ENCODE measurements at regions not wholly inside any gene's neighbourhood (a gene's known extent, or its start where the extent isn't known, plus 50 kb on each side); places are given as distances from the start of the nearest gene placed in this dataset.

DNA sequence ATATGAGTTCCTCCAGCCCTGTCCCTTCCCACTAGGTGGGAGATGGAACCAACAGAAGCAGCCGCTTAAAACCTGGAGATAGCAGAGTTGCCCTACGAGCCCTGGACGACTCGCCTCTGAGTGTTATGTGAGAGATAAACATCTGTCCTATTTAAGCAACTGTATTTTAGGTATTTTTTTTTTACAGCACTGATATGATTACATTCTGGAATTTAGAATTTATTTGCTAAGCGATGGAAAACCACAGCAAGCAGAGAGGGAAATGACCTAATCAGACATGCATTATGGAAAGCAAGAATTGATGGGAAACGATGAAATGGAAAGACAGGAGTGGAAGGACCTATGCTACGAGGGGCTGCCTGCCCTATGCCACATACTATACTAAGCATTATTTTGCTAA, 379.0 kb upstream of the IL12A start:
- H3K4me1 ChIP-seq, result no peaks in the 10 kb centered on the region
- no peaks in the 10 kb centered on the region for H3K36me3 ChIP-seq
- intact Hi-C loops (cut with DNase I; ENCODE audit: low total_unique reads), result loop anchor here (10.0 kb wide), 1 partner anchor 395 kb away; no protein-coding TSS in a partner anchor
- H3K27me3 ChIP-seq, result no peaks in the 10 kb centered on the region
- TF ChIP-seq, protein P1, sequence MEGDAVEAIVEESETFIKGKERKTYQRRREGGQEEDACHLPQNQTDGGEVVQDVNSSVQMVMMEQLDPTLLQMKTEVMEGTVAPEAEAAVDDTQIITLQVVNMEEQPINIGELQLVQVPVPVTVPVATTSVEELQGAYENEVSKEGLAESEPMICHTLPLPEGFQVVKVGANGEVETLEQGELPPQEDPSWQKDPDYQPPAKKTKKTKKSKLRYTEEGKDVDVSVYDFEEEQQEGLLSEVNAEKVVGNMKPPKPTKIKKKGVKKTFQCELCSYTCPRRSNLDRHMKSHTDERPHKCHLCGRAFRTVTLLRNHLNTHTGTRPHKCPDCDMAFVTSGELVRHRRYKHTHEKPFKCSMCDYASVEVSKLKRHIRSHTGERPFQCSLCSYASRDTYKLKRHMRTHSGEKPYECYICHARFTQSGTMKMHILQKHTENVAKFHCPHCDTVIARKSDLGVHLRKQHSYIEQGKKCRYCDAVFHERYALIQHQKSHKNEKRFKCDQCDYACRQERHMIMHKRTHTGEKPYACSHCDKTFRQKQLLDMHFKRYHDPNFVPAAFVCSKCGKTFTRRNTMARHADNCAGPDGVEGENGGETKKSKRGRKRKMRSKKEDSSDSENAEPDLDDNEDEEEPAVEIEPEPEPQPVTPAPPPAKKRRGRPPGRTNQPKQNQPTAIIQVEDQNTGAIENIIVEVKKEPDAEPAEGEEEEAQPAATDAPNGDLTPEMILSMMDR (IDR thresholded peaks at IDR 0.05), result no peak
- H3K9me3 ChIP-seq, result no peaks in the 10 kb centered on the region
- no peak for DNase-seq
- no peak overlapping the region for H3K4me3 ChIP-seq
- H3K27ac ChIP-seq, result no peak overlapping the region

DNA sequence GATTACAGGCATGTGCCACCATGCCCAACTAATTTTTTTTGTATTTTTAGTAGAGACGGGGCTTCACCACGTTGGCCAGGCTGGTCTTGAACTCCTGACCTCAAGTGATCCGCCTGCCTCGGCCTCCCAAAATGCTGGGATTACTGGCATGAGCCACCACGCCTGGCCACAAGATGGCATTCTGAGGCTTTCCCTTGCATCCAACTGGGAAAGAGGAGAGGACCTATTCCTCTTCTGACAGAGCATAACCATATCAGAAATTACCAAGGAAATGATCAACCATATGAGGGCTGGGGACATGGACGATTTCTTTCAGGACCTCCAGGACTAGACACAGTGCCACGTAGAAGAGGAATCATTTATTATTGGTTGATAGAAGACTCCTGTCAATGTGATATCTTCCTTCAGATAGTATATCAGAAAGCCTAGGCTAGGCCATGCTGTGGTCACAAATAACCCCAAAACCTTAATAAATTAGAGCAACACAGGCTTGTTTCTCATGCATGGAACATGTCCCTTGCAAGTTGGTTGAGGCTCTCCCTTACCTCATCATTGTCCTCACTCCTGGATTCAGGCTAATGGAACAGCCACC, 372.3 kb upstream of the IL12A start:
- intact Hi-C loops (cut with DNase I; ENCODE audit: low total_unique reads), result loop anchor here (10.0 kb wide), 1 partner anchor 388 kb away; no protein-coding TSS in a partner anchor
- Histone ChIP-seq H3K4me1 (peaks cover 0 to 22% (median 0%) of the 10 kb centered on the region in 4 donors), H3K9me3 (no peaks in the 10 kb centered on the region), H3K4me3 (no peak overlapping the region), H3K27ac (no peak overlapping the region), H3K36me3 (no peaks in the 10 kb centered on the region), H3K27me3 (no peaks in the 10 kb centered on the region)
- DNase-seq, result peak in 1 of 2 donors; percentile 68
- TF ChIP-seq, protein P1 (IDR thresholded peaks at IDR 0.05), result peak; percentile 71 to 81

DNA sequence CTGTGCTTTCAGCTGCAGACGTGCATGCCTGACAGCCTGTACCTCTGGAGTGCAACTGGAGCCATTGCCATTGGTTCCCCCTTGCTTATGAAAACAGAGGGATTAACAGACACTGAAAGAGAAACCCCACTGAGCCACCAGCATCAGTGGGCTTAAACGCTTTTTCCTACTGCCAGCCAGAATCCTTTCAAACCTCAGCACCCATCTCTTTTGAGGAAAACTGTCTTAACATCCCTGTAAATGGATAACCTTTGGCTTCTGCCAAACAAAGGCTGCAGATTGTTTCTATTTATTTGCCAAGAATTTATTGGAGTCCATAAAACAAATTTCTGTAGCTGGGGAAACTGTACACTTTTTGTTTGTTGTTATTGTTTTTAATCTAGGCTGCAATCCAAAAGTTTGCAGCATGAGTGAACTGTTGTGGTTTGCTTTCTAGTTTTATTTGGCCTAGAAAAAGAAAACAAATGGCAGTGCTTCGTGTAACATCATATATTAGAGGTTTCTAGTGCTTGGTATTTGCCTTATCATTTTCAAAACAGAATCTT, 369.2 kb upstream of the IL12A start:
- intact Hi-C loops (cut with DNase I; ENCODE audit: low total_unique reads), result loop anchor here (10.0 kb wide), 1 partner anchor 385 kb away; no protein-coding TSS in a partner anchor
- H3K9me3 ChIP-seq, result no peaks in the 10 kb centered on the region
- no peak overlapping the region for H3K4me3 ChIP-seq
- DNase-seq, result no peak
- TF ChIP-seq, protein P1 (IDR thresholded peaks at IDR 0.05), result no peak
- H3K27ac ChIP-seq, result no peak overlapping the region
- H3K4me1 ChIP-seq, result peaks cover 0 to 31% (median 0%) of the 10 kb centered on the region in 4 donors
- no peaks in the 10 kb centered on the region for H3K27me3 ChIP-seq
- H3K36me3 ChIP-seq, result no peaks in the 10 kb centered on the region

DNA sequence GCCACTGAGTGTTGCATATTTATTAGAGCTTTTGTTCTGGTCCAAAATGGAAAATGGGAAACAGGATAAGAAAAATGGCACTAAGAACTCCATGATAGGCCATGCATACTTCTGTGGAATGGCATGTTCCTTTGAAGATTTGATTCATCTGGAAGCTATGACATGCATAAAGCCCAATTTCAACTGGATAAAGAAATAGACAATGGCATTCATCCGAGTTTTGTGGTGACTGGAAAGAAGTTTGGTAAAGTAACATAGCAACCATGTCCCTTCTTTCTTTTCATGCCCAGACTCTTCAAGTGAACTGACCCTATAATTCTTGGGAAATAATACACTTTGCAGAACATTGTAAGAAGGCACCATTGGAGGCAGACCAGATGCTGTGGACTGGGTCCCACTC, 368.4 kb upstream of the IL12A start:
- H3K36me3 ChIP-seq, result no peaks in the 10 kb centered on the region
- intact Hi-C loops (cut with DNase I; ENCODE audit: low total_unique reads), result loop anchor here (10.0 kb wide), 1 partner anchor 115 kb away; no protein-coding TSS in a partner anchor
- DNase-seq, result no peak
- H3K4me1 ChIP-seq, result peaks cover 0 to 31% (median 0%) of the 10 kb centered on the region in 4 donors
- no peak overlapping the region for H3K27ac ChIP-seq
- no peaks in the 10 kb centered on the region for H3K9me3 ChIP-seq
- TF ChIP-seq, protein P1 (IDR thresholded peaks at IDR 0.05), result no peak
- H3K4me3 ChIP-seq, result no peak overlapping the region
- H3K27me3 ChIP-seq, result no peaks in the 10 kb centered on the region

DNA sequence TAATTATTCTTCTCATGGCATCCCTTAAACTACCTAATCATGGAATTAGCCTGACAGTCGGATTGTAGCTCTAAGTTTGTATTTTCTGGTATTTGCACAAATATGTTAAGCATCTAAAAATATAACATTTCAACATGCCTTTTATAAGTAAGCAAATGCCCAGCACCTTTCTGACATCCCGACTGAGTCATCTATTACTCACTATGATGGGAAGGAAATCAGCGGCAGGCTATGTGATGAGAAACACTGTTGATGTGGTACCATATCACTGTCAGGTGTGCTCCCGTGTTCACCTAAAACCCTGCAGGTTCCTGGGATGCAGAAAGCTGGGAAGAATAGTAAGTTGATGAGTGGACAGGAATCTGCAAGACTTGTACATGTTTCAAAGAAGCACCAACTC, 367.8 kb upstream of the IL12A start:
- TF ChIP-seq, protein P1 (IDR thresholded peaks at IDR 0.05), result no peak
- intact Hi-C loops (cut with DNase I; ENCODE audit: low total_unique reads), result loop anchor here (10.0 kb wide), 1 partner anchor 114 kb away; no protein-coding TSS in a partner anchor
- no peaks in the 10 kb centered on the region for H3K36me3 ChIP-seq

More for the DNA sequence above, 367.8 kb upstream of the IL12A start:
- Histone ChIP-seq H3K27ac (no peak overlapping the region), H3K9me3 (no peaks in the 10 kb centered on the region), H3K4me3 (no peak overlapping the region), H3K4me1 (peaks cover 0 to 31% (median 0%) of the 10 kb centered on the region in 4 donors), H3K27me3 (no peaks in the 10 kb centered on the region)
- DNase-seq, result no peak
